HEK293 (cell line): ENCODE measurements at regions not wholly inside any gene's neighbourhood (a gene's known extent, or its start where the extent isn't known, plus 50 kb on each side); places are given as distances from the start of the nearest gene placed in this dataset.

Source experiments
- CTCF ChIA-PET: fragments of 350-600 bp; formaldehyde crosslinking; extraction: SDS; loops from one replicate; lab custom pipeline; 2021; ENCODE audit warnings: antibody characterized with exemption; lab: Yijun Ruan, JAX
- POLR2A ChIA-PET: fragments of 300-600 bp; formaldehyde crosslinking; extraction: SDS; loops from one replicate; lab custom pipeline; 2020; ENCODE audit warnings: antibody characterized with exemption, inconsistent platforms; lab: Yijun Ruan, JAX
- H3K27ac ChIP-seq: fragments of 200-500 bp; sonication (Bioruptor generic); 2 replicates; pipeline ENCODE4 v1.5.1; 2014; ENCODE audit warnings: low read depth, low read length, control low read depth, inconsistent platforms; ENCODE audit errors: extremely low read depth
- H3K36me3 ChIP-seq, 2 experiments: fragments of 200-500 bp in 1 of 2; sonication (Bioruptor generic) in 1 of 2; 1 replicate in 1 of 2; 2 replicates in 1 of 2; pipeline ENCODE4 v1.5.1; 2014 to 2017; ENCODE audit warnings: inconsistent platforms in 2 of 2, low read length in 2 of 2; ENCODE audit not compliant: control insufficient read depth in 2 of 2, insufficient read depth in 1 of 2
- H3K4me1 ChIP-seq: fragments of 200-500 bp; sonication (Bioruptor generic); 2 replicates; pipeline ENCODE4 v1.5.1; 2014; ENCODE audit warnings: mild to moderate bottlenecking, low read length, inconsistent platforms; ENCODE audit not compliant: control insufficient read depth, insufficient read depth
- H3K4me3 ChIP-seq: 2 replicates; pipeline ENCODE4 v1.5.1; 2011; ENCODE audit warnings: low read depth, mild to moderate bottlenecking, control low read depth, low read length, moderate library complexity
- H3K9me3 ChIP-seq: fragments of 200-500 bp; sonication (Bioruptor generic); 2 replicates; pipeline ENCODE4 v1.5.1; 2014; ENCODE audit warnings: low read depth, low read length, inconsistent platforms; ENCODE audit not compliant: control insufficient read depth, insufficient read depth
- ATF2 ChIP-seq: fragments of 450-650 bp; formaldehyde crosslinking; IDR thresholded peaks from 2 replicates; pipeline ENCODE4 v1.5.1; 2016; ENCODE audit warnings: missing biosample characterization, missing genetic modification characterization, low read depth
- GLIS2 ChIP-seq: fragments of 450-650 bp; formaldehyde crosslinking; IDR thresholded peaks from 2 replicates; pipeline ENCODE4 v1.5.1; 2016; ENCODE audit warnings: missing biosample characterization, missing genetic modification characterization
- IKZF3 ChIP-seq: fragments of 450-650 bp; IDR thresholded peaks from 2 replicates; pipeline ENCODE4 v1.5.0; 2018; ENCODE audit warnings: missing biosample characterization, mild to moderate bottlenecking, missing genetic modification characterization, moderate library complexity
- PRDM1 ChIP-seq: fragments of 450-650 bp; formaldehyde crosslinking; IDR thresholded peaks from 2 replicates; pipeline ENCODE4; 2016; ENCODE audit warnings: missing biosample characterization, missing genetic modification characterization
- SP3 ChIP-seq: fragments of 450-650 bp; formaldehyde crosslinking; IDR thresholded peaks from 2 replicates; pipeline ENCODE4 v1.5.1; 2016; ENCODE audit warnings: missing biosample characterization, missing genetic modification characterization
- WT1 ChIP-seq: fragments of 450-650 bp; formaldehyde crosslinking; IDR thresholded peaks from 2 replicates; pipeline ENCODE4 v1.5.1; 2016; ENCODE audit warnings: missing biosample characterization, missing genetic modification characterization
- ZBTB1 ChIP-seq: fragments of 450-650 bp; formaldehyde crosslinking; IDR thresholded peaks from 2 replicates; pipeline ENCODE4 v1.5.1; 2016; ENCODE audit warnings: missing biosample characterization, missing genetic modification characterization
- ZBTB21 ChIP-seq: fragments of 450-650 bp; formaldehyde crosslinking; IDR thresholded peaks from 2 replicates; pipeline ENCODE4 v1.5.1; 2017; ENCODE audit warnings: missing biosample characterization, missing genetic modification characterization
- ZIC2 ChIP-seq: fragments of 450-650 bp; formaldehyde crosslinking; IDR thresholded peaks from 2 replicates; pipeline ENCODE4 v1.5.1; 2016; ENCODE audit warnings: missing biosample characterization, missing genetic modification characterization
- ZNF133 ChIP-seq: fragments of 450-650 bp; formaldehyde crosslinking; IDR thresholded peaks from 2 replicates; pipeline ENCODE4 v1.5.1; 2016; ENCODE audit warnings: missing biosample characterization, missing genetic modification characterization
- ZNF138 ChIP-seq: fragments of 450-650 bp; formaldehyde crosslinking; IDR thresholded peaks from 2 replicates; pipeline ENCODE4 v1.5.1; 2016; ENCODE audit warnings: missing biosample characterization, missing genetic modification characterization, borderline replicate concordance
- ZNF157 ChIP-seq: fragments of 450-650 bp; formaldehyde crosslinking; IDR thresholded peaks from 2 replicates; pipeline ENCODE4 v1.5.1; 2016; ENCODE audit warnings: missing biosample characterization, missing genetic modification characterization
- ZNF16 ChIP-seq: fragments of 450-650 bp; formaldehyde crosslinking; IDR thresholded peaks from 2 replicates; pipeline ENCODE4 v1.5.1; 2016; ENCODE audit warnings: low read depth, missing biosample characterization, missing genetic modification characterization
- ZNF26 ChIP-seq: fragments of 450-650 bp; formaldehyde crosslinking; IDR thresholded peaks from 2 replicates; pipeline ENCODE4 v1.5.1; 2016; ENCODE audit warnings: missing biosample characterization, missing genetic modification characterization
- ZNF324 ChIP-seq: fragments of 450-650 bp; formaldehyde crosslinking; IDR thresholded peaks from 2 replicates; pipeline ENCODE4 v1.5.1; 2016; ENCODE audit warnings: missing biosample characterization, missing genetic modification characterization
- ZNF555 ChIP-seq: fragments of 450-650 bp; formaldehyde crosslinking; conservative IDR thresholded peaks from 2 replicates; pipeline ENCODE4 v1.5.1; 2017; ENCODE audit warnings: missing biosample characterization, mild to moderate bottlenecking, missing genetic modification characterization, inconsistent platforms
- ZNF610 ChIP-seq: fragments of 450-650 bp; formaldehyde crosslinking; IDR thresholded peaks from 2 replicates; pipeline ENCODE4 v1.5.1; 2016; ENCODE audit warnings: missing biosample characterization, missing genetic modification characterization, borderline replicate concordance
- ZNF639 ChIP-seq: fragments of 450-650 bp; formaldehyde crosslinking; IDR thresholded peaks from 2 replicates; pipeline ENCODE4 v1.5.1; 2016; ENCODE audit warnings: missing biosample characterization, missing genetic modification characterization
- ZNF747 ChIP-seq: fragments of 450-650 bp; formaldehyde crosslinking; IDR thresholded peaks from 2 replicates; pipeline ENCODE4 v1.5.1; 2016; ENCODE audit warnings: missing biosample characterization, missing genetic modification characterization
- ZSCAN23 ChIP-seq: fragments of 450-650 bp; formaldehyde crosslinking; IDR thresholded peaks from 2 replicates; pipeline ENCODE4 v1.5.1; 2016; ENCODE audit warnings: missing biosample characterization, missing genetic modification characterization
- TF ChIP-seq, protein P1 (sequence below): fragments of 450-650 bp; formaldehyde crosslinking; IDR thresholded peaks from 2 replicates; pipeline ENCODE4 v1.5.1; 2016; ENCODE audit warnings: missing biosample characterization, missing genetic modification characterization, borderline replicate concordance
- TF ChIP-seq, protein P2 (sequence below): fragments of 450-650 bp; formaldehyde crosslinking; IDR thresholded peaks from 2 replicates; pipeline ENCODE4 v1.5.1; 2017; ENCODE audit warnings: missing biosample characterization, missing genetic modification characterization
- TF ChIP-seq, protein P3 (sequence below): fragments of 450-650 bp; formaldehyde crosslinking; IDR thresholded peaks from 2 replicates; pipeline ENCODE4 v1.5.1; 2016; ENCODE audit warnings: missing biosample characterization, missing genetic modification characterization

DNA sequence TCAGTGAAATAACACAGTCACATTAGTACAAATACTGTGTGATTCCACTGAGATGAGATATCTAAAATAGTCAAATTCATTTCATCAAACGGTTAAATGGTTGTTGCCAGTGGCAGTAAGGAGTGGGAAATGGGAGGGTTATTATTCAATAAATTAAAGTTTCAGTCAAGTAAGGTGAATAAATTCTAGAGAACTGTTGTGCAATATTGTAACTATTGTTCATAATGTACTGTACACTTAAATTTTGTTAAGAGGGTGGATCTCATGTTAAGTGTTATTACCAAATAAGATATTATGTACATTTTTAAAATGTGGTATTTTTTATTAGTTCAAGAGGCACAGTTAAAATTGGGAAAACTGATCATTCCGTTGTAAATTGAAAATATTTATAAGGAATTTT lies 463.3 kb upstream of the BRINP3 start (continued):
- TF ChIP-seq ZBTB21 (tag by site-specific recombination) (no peak), PRDM1 (tag by site-specific recombination) (no peak), ZNF133 (tag by site-specific recombination) (no peak), ZNF747 (tag by site-specific recombination) (no peak), SP3 (tag by site-specific recombination) (no peak)
- TF ChIP-seq, all 188 proteins: peak for 0

DNA sequence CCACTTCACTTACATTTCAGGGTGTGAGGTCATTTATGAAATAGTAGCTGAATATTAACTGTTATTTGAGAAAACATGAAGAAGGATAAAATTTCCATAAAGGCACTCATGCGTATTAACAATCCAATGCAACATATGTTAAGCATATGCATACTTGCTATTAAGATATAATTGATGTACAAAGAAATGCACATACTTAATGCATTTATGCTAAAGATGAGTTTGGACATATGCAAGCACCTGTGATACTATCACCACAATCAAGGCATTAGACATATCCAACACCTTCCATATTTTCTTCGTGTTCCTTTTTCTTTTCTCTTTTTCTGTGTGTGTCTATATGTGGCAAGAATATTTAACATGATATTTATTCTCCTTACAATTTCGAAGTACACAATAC lies 464.8 kb upstream of the BRINP3 start:
- Histone ChIP-seq H3K4me3 (no peak overlapping the region), H3K36me3 (no peaks in the 10 kb centered on the region), H3K9me3 (no peaks in the 10 kb centered on the region), H3K27ac (no peak overlapping the region), H3K4me1 (no peaks in the 10 kb centered on the region)
- CTCF ChIA-PET, result no interaction called here
- POLR2A ChIA-PET, result no interaction called here
- TF ChIP-seq ZNF157 (tag by site-specific recombination) (no peak), ZNF639 (no peak), ZIC2 (tag by site-specific recombination) (no peak), ZNF610 (tag by site-specific recombination) (no peak), ZNF555 (tag by site-specific recombination) (no peak), IKZF3 (tag by site-specific recombination) (no peak), ZBTB1 (no peak), ZNF138 (tag by site-specific recombination) (no peak), ATF2 (tag by site-specific recombination) (no peak), ZNF324 (tag by site-specific recombination) (no peak), ZNF16 (no peak), ZSCAN23 (tag by site-specific recombination) (no peak), ZNF26 (tag by site-specific recombination) (no peak), GLIS2 (tag by site-specific recombination) (no peak), WT1 (no peak)
- TF ChIP-seq, protein P1, sequence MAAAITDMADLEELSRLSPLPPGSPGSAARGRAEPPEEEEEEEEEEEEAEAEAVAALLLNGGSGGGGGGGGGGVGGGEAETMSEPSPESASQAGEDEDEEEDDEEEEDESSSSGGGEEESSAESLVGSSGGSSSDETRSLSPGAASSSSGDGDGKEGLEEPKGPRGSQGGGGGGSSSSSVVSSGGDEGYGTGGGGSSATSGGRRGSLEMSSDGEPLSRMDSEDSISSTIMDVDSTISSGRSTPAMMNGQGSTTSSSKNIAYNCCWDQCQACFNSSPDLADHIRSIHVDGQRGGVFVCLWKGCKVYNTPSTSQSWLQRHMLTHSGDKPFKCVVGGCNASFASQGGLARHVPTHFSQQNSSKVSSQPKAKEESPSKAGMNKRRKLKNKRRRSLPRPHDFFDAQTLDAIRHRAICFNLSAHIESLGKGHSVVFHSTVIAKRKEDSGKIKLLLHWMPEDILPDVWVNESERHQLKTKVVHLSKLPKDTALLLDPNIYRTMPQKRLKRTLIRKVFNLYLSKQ (tag by site-specific recombination), result no peak
- TF ChIP-seq, protein P2, sequence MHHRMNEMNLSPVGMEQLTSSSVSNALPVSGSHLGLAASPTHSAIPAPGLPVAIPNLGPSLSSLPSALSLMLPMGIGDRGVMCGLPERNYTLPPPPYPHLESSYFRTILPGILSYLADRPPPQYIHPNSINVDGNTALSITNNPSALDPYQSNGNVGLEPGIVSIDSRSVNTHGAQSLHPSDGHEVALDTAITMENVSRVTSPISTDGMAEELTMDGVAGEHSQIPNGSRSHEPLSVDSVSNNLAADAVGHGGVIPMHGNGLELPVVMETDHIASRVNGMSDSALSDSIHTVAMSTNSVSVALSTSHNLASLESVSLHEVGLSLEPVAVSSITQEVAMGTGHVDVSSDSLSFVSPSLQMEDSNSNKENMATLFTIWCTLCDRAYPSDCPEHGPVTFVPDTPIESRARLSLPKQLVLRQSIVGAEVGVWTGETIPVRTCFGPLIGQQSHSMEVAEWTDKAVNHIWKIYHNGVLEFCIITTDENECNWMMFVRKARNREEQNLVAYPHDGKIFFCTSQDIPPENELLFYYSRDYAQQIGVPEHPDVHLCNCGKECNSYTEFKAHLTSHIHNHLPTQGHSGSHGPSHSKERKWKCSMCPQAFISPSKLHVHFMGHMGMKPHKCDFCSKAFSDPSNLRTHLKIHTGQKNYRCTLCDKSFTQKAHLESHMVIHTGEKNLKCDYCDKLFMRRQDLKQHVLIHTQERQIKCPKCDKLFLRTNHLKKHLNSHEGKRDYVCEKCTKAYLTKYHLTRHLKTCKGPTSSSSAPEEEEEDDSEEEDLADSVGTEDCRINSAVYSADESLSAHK (tag by site-specific recombination), result no peak
- TF ChIP-seq, protein P3, sequence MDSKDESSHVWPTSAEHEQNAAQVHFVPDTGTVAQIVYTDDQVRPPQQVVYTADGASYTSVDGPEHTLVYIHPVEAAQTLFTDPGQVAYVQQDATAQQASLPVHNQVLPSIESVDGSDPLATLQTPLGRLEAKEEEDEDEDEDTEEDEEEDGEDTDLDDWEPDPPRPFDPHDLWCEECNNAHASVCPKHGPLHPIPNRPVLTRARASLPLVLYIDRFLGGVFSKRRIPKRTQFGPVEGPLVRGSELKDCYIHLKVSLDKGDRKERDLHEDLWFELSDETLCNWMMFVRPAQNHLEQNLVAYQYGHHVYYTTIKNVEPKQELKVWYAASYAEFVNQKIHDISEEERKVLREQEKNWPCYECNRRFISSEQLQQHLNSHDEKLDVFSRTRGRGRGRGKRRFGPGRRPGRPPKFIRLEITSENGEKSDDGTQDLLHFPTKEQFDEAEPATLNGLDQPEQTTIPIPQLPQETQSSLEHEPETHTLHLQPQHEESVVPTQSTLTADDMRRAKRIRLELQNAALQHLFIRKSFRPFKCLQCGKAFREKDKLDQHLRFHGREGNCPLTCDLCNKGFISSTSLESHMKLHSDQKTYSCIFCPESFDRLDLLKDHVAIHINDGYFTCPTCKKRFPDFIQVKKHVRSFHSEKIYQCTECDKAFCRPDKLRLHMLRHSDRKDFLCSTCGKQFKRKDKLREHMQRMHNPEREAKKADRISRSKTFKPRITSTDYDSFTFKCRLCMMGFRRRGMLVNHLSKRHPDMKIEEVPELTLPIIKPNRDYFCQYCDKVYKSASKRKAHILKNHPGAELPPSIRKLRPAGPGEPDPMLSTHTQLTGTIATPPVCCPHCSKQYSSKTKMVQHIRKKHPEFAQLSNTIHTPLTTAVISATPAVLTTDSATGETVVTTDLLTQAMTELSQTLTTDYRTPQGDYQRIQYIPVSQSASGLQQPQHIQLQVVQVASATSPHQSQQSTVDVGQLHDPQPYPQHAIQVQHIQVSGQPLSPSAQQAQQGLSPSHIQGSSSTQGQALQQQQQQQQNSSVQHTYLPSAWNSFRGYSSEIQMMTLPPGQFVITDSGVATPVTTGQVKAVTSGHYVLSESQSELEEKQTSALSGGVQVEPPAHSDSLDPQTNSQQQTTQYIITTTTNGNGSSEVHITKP (tag by site-specific recombination), result no peak
